GM19351 (cell line): ENCODE measurements at regions not wholly inside any gene's neighbourhood (a gene's known extent, or its start where the extent isn't known, plus 50 kb on each side); places are given as distances from the start of the nearest gene placed in this dataset.

Experiments
- ATAC-seq: cut with Tn5 transposase; IDR thresholded peaks from one replicate; pipeline ENCODE4 v1.9.1; 2021; ENCODE audit warnings: mild to moderate bottlenecking, moderate library complexity; ENCODE audit not compliant: unreplicated experiment

- ATAC-seq, result no peak
These were observed 222.0 kb upstream of the COPS8 start for GRCh38 chr2:236863729-236864126.

GRCh38 chr2:236865052-236865451, 220.6 kb upstream of the COPS8 start:
- ATAC-seq, result no peak

- ATAC-seq, result no peak
These were observed 218.9 kb upstream of the COPS8 start for GRCh38 chr2:236866542-236867340.

GRCh38 chr2:236867441-236868260, 218.0 kb upstream of the COPS8 start:
- no peak for ATAC-seq

GRCh38 chr2:236870370-236870769, 215.3 kb upstream of the COPS8 start:
- no peak for ATAC-seq

- no peak for ATAC-seq
These were observed 214.1 kb upstream of the COPS8 start for GRCh38 chr2:236871500-236872001.

GRCh38 chr2:236872015-236872414, 213.7 kb upstream of the COPS8 start:
- ATAC-seq, result no peak

GRCh38 chr2:236872981-236873380, 212.7 kb upstream of the COPS8 start:
- no peak for ATAC-seq

GRCh38 chr2:236873636-236874035, 212.1 kb upstream of the COPS8 start:
- no peak for ATAC-seq

- ATAC-seq, result no peak
These were observed 210.7 kb upstream of the COPS8 start for GRCh38 chr2:236874866-236875481.

GRCh38 chr2:236875906-236876505, 209.7 kb upstream of the COPS8 start:
- ATAC-seq, result no peak

GRCh38 chr2:236876642-236877041, 209.0 kb upstream of the COPS8 start:
- ATAC-seq, result no peak

GRCh38 chr2:236877972-236878371, 207.7 kb upstream of the COPS8 start:
- ATAC-seq, result no peak

GRCh38 chr2:236879416-236879963, 206.2 kb upstream of the COPS8 start:
- ATAC-seq, result no peak

GRCh38 chr2:236882074-236882473, 203.6 kb upstream of the COPS8 start:
- no peak for ATAC-seq

GRCh38 chr2:236882930-236883329, 202.8 kb upstream of the COPS8 start:
- no peak for ATAC-seq

- no peak for ATAC-seq
These were observed 201.9 kb upstream of the COPS8 start for GRCh38 chr2:236883819-236884218.

- ATAC-seq, result no peak
These were observed 201.0 kb upstream of the COPS8 start for GRCh38 chr2:236884569-236885175.

- ATAC-seq, result no peak
These were observed 199.2 kb upstream of the COPS8 start for GRCh38 chr2:236886456-236886855.

GRCh38 chr2:236887531-236887930, 198.2 kb upstream of the COPS8 start:
- no peak for ATAC-seq
